ENCODE measurements at regions not wholly inside any gene's neighbourhood (a gene's known extent, or its start where the extent isn't known, plus 50 kb on each side); places are given as distances from the start of the nearest gene placed in this dataset.
"Not testable (repeated sequence)": the region's sequence is repeated elsewhere in the genome, so short reads cannot be mapped to it uniquely, and the experiment has no call there.

DNA sequence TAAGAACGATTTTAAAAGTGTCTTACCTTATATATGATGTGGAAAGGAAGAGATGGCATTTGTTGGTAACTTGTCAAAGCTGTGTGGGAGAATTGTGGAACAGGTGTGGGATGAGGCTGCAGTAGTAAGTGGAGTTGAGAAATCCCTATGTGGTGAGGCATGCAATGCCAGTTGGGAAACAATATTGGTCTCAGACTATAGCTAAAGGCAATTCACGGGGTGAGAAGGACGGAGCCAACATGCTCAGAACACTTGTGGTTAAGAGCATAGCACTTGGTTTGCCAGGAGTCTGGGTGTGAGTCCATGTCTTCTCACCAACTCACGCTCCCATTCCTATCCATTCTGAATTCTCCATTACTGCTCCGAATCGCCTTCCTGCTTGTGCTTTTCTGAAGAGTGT lies 615.6 kb upstream of the ADAMTS9 start:
- no peak for DNase-seq (ENCODE audit: low spot score)

DNA sequence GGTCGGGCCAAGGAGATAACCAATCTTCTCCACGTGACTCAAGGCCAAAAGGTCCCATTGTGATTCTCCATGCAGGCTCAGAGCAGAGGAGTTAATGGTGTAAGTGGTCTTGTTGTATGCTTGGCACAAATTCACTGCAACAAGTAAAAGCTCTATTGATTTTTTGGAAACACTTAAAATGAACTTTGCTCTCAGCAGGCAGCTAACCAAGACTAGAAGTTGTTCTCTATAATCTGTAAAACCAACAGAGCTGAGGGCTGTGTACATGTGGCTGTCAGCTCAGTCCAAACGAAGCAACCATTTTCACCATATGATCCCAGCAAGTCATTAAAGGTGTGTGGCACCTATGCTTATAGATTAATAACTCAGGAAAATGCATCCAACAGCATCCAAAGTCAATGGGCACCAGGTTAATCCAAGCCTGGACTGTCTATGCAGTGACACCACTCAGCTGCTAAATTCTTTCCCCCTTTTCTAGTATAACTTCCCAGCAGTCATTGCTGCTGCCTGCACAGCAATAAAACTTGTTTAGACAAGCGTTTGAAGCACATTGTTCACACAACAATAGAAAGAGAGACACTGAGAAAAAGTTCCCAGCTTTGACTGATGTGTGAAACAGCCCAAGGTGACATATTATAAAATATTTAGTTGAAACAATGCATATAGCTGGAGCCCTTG lies 603.8 kb upstream of the ADAMTS9 start:
- no peak for DNase-seq (ENCODE audit: low spot score)

DNA sequence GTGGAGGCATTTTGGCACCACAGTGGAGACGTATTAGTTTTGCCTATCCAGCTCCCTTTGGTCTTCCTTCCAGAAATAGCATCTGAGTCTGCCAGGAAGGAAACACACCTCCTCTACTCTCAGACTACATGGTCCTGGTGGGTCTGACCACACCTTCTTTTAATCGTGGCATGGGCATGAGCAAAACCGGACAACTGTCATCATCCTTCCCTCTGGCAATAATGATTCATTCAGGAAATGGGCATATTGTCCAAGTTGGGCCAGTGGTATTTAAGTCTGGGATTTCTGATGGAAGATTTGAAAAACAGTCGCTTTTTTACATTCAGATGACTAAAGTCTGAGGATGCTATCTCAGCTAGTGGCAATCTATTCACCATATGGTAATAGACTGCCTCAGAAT lies 601.0 kb upstream of the ADAMTS9 start:
- no peak for DNase-seq (ENCODE audit: low spot score)

DNA sequence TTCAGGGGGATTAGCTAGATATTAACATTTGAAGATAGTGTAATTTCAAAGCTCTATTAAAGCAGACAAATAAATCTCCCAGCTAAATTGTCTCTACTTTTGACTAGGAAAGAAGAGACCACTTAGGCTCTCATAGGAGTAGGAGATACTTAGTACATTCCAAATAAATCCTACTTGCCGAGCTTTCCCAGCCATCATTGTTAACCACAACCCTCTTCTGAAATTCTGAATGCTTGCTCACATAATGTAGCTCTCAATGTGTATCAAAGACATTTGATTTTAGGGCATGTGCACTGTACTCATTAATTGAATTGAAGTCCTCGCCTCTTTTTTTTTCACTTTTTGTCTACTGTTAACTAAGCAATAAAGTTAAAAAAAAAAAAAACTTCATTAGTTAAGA lies 598.2 kb upstream of the ADAMTS9 start:
- no peak for DNase-seq (ENCODE audit: low spot score)

DNA sequence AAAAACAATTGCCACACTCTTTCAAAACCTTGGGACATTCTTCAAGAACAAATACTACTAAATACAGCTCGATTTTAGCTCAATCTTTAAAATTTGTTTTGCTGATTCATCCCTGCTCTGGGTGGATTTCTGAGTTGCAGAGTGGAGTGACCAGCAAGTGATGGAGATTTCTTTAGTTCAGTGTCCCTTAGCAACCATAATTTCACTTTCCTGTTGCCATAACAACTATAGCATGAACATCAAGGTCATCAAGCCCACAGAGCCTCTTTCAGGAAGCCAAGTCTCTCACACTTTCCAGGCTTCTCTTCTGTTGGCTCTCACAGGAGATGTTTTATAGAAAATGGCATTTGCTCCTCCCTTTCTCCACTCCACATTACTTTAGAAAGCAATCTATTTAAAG lies 597.2 kb upstream of the ADAMTS9 start:
- DNase-seq (ENCODE audit: low spot score), result no peak

DNA sequence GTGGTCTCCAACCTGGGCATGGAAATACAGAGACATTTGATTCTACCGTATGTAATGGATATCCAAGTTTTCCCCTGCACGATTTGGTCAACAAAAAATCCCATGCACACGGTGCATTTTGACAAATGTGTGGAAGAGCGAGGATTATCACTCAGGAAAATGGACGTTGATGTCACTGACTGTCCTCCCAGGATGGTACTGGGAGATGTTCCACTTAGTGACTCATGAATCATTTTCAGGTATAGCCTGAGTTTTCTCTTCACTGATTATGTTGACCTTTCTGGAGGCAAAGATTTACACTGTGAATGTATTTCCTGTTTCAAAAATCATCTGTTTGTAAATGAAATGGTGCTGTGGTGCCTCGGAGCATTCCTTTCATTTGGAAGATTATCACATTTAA lies 596.7 kb upstream of the ADAMTS9 start:
- DNase-seq (ENCODE audit: low spot score), result no peak

DNA sequence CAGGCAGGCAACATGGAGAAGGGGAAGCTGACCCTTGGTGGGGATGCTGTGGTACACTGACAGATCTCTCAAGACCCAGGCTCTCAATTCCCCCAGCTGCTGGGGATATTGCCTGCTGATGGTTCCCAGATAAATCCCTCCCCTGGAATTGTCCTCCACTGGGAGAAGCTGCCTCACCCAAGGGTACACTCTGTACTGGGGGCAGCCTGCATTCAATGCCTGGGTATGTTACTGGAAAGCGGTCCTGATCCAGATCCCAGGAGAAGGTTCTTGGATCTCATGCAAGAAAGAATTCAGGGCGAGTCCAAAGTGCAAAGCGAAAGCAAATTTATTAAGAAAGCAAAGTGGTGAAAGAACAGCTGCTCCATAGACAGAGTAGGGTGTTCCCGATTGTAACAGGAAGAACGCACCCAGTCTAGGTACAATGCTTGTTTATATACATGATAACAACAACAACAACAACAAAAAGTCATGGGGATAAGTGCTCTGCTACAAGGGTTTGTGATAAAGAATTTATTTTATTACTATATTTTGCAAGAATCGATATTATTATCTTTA lies 591.5 kb upstream of the ADAMTS9 start:
- DNase-seq (ENCODE audit: low spot score), result no peak

DNA sequence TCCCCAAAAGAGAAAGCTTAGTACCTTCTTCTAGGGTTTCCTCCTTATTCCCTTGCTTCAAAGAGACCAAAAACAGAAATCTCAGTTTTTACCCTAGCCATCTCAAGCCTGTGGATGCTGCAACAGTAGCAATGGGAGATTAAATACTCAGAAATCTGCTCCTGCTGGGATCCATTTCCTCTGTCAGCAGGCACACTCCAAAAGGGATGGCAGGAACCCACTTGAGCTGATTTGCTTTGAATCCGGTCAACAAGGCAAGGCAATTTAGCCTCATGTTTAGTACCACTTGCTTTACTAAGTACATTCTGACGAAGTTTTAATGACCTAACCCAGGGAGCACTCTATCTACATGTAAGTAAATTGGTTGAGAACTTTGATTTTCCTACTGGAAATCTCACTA lies 590.0 kb upstream of the ADAMTS9 start:
- no peak for DNase-seq (ENCODE audit: low spot score)

DNA sequence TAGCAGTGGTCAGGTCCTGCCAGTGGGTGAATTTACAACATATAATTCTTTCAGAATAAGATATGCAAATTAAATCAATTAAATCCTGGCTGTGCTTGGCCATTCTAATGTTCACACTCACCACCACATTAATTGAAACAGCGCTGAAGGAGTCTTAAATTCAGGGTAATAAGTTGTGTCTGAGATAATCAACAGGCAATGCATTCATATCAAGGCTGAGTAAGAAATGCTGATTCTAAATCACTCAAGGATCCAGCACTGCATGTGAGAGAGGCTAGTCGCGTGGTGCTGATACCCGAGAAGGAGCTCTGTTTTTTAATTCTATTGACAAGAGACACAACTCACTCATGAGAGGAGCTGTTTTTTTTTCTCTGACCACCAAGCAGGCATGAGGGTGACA lies 588.8 kb upstream of the ADAMTS9 start:
- DNase-seq (ENCODE audit: low spot score), result no peak

DNA sequence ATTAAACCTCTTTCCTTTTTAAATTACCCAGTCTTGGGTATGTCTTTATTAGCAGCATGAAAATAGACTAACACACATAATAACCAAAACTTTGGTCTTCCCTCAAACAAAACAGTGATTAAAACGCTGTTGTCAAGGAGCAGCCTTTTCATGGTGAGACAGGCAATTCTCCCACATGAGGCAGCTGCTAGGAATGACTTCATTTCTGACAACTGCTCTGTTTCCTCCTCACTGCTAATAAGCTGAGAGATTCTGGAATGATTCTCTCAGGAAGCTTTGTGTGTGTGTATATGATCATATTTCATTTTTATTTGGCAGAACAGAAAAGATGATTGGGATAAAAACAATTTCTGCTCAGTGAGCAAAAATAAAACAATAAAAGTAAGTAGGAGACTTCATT lies 580.6 kb upstream of the ADAMTS9 start:
- DNase-seq (ENCODE audit: low spot score), result no peak

DNA sequence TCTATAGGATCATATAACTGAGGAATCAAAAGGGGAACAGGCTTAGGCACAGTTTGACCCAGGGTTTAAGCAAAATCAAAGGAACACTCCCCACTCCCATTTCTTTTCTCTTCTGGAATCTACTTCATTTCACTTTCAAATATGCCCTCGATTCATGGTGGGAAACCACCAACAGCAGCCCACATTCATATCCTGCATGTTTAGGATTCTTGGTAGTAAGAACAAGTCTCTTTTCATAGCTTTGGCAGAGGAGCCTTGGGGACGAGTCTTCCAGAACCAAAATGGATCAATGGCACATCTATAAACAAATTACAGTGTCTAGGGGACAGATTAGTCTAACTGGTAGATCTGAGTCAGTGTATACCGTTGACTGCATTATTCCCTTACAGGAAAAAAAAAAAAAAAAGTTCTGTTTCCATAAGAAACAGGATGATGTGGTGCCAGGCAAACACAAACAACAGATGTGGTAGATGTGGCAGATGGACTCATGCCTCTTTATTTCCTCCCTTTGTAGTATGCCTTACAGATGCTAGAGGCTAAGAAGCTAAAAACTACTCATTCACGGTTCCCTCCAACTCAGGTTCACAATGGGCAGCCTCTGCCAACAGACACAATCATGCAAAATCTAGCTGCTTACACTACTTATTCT lies 578.3 kb upstream of the ADAMTS9 start:
- DNase-seq (ENCODE audit: low spot score), result peak; percentile 26

DNA sequence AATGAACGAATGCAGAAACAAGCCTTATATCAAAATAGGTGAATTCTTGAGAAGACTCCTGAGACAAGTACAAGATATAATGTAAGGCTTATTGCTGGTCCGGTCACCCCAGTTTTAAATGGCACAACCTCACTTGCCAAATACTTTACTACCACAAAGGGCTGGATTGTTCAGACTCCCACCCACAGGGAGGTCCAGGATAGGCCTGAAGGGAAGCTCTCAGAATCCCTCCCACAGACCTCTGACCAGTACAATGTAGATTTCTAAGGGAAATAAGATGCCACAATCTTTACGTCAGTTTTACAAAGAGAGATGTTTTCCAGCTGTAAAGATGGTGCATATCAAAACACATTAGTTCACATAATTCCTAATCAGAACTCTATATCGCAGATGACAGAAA lies 577.7 kb upstream of the ADAMTS9 start:
- DNase-seq (ENCODE audit: low spot score), result peak; percentile 59

DNA sequence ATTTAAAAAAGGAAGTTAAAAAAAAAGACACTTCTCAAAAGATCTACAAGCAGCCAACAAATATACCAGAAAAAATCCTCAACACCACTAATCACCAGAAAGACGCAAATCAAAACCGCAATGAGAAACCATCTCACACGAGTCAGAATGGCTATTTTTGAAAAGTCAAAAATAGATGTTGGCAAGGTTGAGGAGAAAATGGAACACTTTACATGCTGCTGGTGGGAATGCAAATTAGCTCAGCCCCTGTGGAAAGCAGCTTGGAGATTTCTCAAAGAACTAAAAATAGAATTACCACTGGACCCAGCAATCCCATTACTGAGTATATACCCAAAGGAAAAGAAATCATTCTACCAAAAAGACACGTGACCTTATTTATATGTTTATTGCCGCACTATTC lies 574.7 kb upstream of the ADAMTS9 start:
- DNase-seq (ENCODE audit: low spot score), result no peak

DNA sequence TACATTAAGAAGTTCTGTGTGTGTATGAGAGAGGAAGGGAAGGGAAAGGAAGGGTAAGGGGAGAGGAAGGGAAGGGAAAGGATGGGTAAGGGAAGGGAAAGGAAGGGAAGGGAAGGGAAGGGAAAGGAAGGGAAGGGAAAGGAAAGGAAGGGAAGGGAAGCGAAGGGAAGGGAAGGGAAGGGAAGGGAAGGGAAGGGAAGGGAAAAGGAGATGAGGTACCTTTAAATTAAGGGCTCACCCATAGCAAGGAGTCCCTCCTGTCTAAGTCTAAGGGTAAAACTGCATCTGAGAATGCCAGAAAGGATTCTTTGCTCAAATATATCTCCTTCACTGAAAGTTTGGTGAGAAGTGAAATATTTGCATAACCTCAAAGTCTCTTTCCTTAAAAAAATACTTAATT lies 572.1 kb upstream of the ADAMTS9 start:
- DNase-seq (ENCODE audit: low spot score), result no peak

DNA sequence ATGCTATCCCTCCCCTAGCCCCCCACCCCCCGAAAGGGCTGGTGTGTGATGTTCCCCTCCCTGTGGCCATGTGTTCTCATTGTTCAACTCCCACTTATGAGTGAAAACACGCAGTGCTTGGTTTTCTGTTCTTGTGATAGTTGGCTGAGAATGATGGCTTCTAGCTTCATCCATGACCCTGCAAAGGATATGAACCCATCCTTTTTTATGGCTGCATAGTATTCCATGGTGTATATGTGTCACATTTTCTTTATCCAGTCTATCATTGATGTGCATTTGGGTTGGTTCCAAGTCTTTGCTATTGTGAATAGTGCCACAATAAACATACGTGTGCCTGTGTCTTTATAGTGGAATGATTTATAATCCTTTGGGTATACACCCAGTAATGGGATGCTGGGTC lies 565.1 kb upstream of the ADAMTS9 start:
- not testable (repeated sequence) for DNase-seq (ENCODE audit: low spot score)

DNA sequence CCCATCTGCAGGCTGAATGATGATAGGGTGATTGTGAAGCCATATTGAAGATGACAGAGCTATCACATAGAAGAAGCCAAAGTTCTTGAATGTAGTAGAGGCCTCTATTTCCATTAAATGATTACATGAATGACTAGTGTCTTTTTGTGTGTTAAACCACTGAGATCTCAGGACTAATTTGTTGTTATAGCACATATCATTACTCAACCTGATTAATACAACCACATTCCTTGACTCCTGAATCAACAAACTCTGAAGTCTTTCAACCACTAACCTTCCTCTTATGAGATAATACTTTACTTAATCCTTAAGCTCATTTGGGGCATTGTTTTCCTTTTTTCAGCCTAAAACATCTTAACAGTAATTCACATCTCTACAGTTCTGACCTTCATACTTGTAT lies 564.5 kb upstream of the ADAMTS9 start:
- no peak for DNase-seq (ENCODE audit: low spot score)

DNA sequence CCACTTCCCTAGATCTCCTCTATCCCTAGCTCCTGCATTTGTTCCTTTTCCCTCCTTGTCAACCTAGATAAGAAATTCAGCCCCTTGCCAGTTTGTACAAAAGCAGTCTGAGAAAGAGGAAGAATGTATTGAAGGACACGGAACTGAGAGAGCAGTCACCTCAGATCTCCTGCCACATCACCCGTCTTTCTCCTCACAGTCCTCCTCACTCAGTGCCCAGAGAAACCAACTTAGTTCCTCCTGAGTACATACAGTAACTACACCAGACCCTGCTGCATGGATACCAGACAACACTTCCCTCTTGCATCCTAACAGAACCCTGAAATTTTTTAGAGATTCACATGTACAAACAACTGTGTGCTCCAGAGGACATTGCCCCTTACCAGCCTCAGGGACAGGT lies 563.6 kb upstream of the ADAMTS9 start:
- DNase-seq (ENCODE audit: low spot score), result no peak

DNA sequence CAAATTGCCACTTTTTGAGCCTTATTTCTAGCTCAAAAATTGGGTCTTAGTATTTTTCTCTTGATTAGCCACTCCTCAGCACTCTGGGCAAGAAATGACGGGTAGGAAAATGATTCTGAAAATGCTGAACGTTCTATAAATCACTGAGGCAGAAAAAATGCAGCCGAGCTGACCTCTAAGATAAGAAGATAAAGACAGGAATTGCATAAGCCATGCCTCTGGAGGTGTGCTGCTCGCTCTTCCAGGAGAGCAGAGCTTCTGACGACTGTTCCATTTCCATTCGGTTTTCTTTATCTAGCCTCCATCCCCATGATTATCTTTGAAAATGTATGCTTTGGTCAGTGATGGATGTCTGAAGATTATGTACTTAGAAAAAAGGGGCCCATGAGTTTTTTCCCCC lies 558.8 kb upstream of the ADAMTS9 start:
- DNase-seq (ENCODE audit: low spot score), result no peak

DNA sequence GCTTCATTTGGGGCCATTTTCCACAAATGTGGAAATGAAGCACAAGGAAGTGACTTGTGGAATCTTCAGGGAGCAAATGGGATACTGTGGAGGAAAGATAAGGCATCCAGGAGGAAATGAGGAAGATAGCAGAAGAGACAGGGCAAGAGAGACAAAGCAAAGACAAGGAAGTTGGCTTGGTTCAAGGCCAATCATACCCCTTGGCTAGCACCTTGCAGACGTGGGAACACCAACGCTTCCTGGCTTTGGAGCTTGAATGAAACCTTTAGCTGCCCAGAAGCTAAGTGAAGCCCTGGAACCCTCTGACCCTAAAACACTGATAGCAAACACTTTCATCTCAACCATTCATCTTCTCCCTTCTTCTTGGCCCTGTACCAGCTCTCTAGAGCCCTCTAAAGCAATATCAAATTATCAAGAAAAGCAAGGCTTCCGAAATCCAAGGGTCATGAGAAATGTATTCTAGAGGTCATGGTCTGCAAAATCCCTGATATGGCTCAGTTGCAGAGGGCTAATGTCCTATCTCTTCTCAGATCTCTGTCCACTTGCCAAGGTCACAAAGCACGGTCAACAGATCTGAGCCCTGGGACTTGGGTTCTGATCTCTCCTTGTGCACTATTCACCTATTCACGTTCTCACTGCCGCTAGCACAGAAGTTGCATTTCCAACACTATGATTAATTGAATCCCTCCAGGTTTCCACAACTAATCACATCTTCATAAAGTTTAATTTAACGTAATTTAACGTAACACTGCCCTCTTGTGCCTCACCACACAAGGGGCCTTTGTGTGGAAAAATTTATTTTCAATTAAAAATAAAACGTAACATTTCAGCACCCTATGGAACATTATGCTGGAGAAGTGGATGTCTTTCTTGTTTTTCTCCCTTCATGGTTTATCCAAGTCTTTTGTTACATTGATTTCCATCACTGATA lies 557.6 kb upstream of the ADAMTS9 start:
- peak; percentile 15 for DNase-seq (ENCODE audit: low spot score)

DNA sequence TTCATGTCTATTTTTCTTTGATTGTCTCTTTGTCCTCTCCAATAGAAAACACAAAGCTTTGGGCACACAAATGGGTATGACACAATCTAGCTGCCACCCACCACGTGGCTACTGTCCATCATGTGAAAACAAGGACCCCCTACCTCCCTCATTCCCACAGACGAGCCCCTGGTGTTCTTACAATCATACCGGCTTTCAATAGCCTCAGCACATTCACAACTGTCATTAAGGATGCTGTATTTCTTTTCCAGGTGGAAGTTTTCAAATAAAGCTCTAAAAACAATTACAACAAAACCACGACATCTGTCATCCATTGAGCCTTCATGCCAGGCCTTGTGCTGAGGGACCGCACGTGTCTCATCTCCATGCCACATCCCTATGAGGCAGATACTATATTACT lies 552.6 kb upstream of the ADAMTS9 start:
- no peak for DNase-seq (ENCODE audit: low spot score)

DNA sequence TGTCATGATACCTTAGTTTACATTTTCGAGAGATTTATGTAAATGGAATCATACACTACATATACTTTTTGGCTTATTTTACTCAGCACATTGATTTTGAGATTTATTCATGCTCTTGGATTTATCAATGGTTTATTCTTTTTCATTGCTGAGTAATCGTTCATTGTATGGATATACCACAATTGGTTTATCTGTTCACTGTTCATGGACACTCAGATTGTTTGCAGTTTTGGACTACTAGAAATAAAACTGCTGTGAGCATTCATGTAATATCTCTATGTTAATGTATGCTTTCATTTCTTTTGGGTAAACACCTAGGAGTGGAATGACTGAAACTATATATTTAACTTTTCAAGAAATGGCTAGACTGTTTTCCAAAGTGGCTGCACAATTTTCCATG lies 550.9 kb upstream of the ADAMTS9 start:
- no peak for DNase-seq (ENCODE audit: low spot score)

DNA sequence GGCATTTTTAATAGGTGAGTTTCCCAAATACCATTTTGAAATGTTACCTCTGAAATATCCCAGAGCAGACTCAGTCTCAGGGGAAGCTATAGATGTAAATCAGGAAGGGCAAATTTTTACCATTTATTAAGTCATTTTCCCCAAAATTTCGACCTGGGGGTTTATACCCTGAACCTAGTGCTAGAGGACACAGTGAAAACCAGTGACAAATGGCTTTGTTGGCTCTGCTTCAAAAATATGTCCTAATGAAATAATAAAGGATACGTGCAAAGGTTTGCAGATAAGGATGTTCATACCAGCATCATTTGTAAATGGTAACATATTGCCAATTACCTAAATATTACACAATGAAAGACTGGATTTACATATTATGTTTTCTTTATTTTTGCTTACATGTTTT lies 546.7 kb upstream of the ADAMTS9 start:
- DNase-seq (ENCODE audit: low spot score), result no peak

DNA sequence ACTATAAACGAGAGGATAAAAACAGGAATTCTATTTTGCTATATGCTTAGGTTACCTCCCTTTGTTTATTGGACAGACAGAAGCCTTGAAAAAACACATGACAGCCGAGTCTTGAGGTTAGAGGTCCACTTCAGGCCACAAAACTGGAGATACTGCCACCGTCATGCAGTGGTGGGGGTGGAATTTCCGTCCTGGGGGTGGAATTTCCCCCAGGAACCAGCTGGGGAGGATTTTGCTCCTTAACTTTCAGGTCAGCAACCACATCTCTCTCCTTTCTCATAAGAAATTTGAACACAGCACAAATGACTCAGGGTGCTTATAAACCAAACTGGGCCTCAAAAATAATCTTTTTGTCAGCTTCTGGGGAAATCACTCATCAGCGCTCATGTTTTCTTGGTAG lies 545.8 kb upstream of the ADAMTS9 start:
- DNase-seq (ENCODE audit: low spot score), result no peak

Measured in COLO829 (cell line).